Activated CD4-positive, alpha-beta T cell treated with anti-CD3 and anti-CD28 coated beads for 24 hours (primary cell): ENCODE measurements at regions not wholly inside any gene's neighbourhood (a gene's known extent, or its start where the extent isn't known, plus 50 kb on each side); places are given as distances from the start of the nearest gene placed in this dataset.

Experiments
- DNase-seq, 2 donors: peaks; one replicate each; pipeline ENCODE4 v3.0.0-alpha.2; 2020; ENCODE audit warnings: low read depth in 2 of 2

- DNase-seq: no peak
Observed at GRCh38 chr15:46413799-46414198, 779.0 kb downstream of the SQOR start.

- no peak for DNase-seq
Observed at GRCh38 chr15:46416544-46416943, 781.7 kb downstream of the SQOR start.

GRCh38 chr15:46420990-46421389 lies 786.2 kb downstream of the SQOR start:
- DNase-seq: no peak

- no peak for DNase-seq
Observed at GRCh38 chr15:46441294-46442062, 806.6 kb downstream of the SQOR start.

GRCh38 chr15:46442184-46442583 lies 807.4 kb downstream of the SQOR start:
- no peak for DNase-seq

GRCh38 chr15:46442901-46443590 lies 808.2 kb downstream of the SQOR start:
- no peak for DNase-seq

- no peak for DNase-seq
Observed at GRCh38 chr15:46450112-46450809, 815.4 kb downstream of the SQOR start.

GRCh38 chr15:46450810-46451182 lies 816.0 kb downstream of the SQOR start:
- no peak for DNase-seq

- DNase-seq: no peak
Observed at GRCh38 chr15:46452297-46452820, 817.5 kb downstream of the SQOR start.

GRCh38 chr15:46456456-46456855 lies 821.6 kb downstream of the SQOR start:
- no peak for DNase-seq

- no peak for DNase-seq
Observed at GRCh38 chr15:46460431-46461094, 825.7 kb downstream of the SQOR start.

GRCh38 chr15:46461416-46461815 lies 826.6 kb downstream of the SQOR start:
- no peak for DNase-seq

GRCh38 chr15:46467041-46467440 lies 832.2 kb downstream of the SQOR start:
- no peak for DNase-seq

- DNase-seq: no peak
Observed at GRCh38 chr15:46471096-46471495, 836.3 kb downstream of the SQOR start.

- no peak for DNase-seq
Observed at GRCh38 chr15:46489276-46489675, 854.4 kb downstream of the SQOR start.

- no peak for DNase-seq
Observed at GRCh38 chr15:46496491-46497115, 861.8 kb downstream of the SQOR start.

GRCh38 chr15:46502667-46503066 lies 867.8 kb downstream of the SQOR start:
- DNase-seq: no peak

GRCh38 chr15:46518381-46518780 lies 883.6 kb downstream of the SQOR start:
- no peak for DNase-seq

- no peak for DNase-seq
Observed at GRCh38 chr15:46523701-46524100, 888.9 kb downstream of the SQOR start.

GRCh38 chr15:46525984-46526725 lies 891.3 kb downstream of the SQOR start:
- DNase-seq: no peak

- DNase-seq: no peak
Observed at GRCh38 chr15:46526726-46527110, 891.9 kb downstream of the SQOR start.
